ENCODE measurements at regions not wholly inside any gene's neighbourhood (a gene's known extent, or its start where the extent isn't known, plus 50 kb on each side); places are given as distances from the start of the nearest gene placed in this dataset.
"Not testable (repeated sequence)": the region's sequence is repeated elsewhere in the genome, so short reads cannot be mapped to it uniquely, and the experiment has no call there.

DNA sequence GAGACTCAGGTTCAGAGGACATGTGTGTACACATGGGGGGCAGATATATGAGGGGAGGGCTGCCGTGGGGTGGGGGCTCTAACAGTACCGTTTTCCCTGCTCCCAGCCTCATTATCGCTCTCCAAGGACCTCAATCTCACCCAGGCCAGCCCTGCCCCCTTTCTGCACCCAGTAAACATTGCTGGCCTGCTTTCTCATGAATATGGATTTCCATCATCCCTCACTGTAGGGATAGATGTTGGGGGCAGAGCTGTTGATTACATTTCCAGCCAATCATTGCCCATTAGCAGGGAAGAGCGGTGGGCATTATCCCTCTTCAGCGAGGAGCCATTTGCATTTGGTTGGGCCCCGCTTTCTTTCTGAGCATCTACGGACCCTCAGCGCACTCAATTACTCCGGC is 273.8 kb downstream of the RPS6KC1 start:
- no peak for DNase-seq (ENCODE audit: low read depth)

DNA sequence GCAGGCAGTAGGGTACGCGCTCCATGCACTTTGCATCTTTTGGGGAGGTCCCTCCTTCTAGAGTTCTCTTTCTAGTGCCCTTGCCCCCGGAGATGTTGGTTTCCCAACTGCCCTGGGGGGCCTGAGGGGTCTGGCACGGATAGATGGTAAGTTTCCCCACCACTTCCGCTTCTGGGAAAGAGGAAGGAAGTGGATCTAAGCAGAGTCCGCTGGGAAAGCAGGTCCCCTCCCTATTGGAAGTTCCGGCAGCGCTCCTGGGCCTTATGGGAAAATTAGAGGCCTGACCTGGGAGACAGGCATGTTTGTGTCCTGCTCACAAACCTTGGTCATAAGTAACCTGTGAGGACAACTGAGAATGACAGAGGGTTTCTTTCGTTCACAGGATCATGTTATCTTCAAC is 274.4 kb downstream of the RPS6KC1 start:
- no peak for DNase-seq (ENCODE audit: low read depth)

DNA sequence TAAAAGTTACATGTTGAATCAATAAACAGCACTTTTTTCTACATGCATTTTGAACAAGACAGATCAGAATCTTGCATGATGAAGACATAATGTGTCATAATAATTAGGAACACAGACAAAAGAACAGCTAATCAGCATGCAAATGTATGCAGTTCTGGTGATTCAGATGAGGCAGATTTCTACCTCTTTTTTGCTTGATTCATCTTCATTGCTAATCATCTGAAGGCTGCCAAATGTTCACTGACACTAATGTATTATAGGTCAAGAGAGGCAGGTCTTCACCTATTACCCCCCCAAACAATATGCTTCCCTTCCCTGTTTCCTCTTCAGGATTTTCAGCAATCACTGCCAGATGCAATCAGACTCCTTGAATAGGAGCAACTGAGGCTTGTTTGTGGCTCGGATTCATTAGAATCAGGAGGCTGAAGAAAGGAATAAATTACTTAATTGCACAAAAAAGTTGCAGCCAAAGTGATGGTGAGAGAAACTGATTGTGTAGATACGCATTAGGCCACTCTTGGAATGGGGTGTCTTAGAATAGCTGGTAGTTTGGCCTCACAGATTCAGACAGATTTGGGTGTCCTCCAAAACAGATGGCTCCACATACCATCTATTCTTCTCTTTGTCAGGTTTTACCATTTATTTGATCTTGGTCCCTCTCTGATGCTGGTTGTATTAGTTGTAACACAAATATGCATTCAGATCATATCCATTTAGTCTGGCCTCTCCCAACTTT is 275.4 kb downstream of the RPS6KC1 start:
- no peak for DNase-seq (ENCODE audit: low read depth)

DNA sequence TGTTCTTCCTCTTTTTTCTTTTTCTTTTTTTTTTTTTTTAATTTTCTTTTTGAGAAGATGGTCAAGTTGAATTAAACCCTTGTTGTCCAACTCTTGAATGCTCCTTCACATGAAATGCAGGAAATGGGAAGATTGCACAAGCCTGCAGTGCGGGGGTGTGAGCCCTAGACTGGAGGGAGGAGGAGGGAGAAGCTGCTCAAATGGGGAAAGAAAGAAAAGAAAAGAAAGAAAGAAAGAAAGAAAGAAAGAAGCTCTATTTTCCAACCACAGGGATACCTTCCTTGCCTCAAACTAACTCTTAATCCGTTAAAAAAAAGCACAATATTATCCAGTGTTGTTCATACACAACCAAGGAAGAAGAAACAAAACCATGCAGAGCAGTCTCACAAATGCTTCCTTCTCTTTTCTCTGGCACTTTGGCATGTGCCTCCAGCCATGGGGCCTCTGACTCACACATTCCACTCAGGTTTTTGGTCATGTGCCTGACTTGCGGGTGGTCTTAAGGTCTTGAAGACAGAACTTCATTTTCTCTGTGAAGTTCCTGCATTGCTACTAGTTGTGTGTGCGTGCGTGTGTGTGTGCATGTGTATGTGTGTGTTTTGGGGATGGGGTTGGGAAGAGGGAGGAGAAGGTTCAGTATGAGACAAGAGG is 276.1 kb downstream of the RPS6KC1 start:
- peak; percentile 30 for DNase-seq (ENCODE audit: low read depth)

DNA sequence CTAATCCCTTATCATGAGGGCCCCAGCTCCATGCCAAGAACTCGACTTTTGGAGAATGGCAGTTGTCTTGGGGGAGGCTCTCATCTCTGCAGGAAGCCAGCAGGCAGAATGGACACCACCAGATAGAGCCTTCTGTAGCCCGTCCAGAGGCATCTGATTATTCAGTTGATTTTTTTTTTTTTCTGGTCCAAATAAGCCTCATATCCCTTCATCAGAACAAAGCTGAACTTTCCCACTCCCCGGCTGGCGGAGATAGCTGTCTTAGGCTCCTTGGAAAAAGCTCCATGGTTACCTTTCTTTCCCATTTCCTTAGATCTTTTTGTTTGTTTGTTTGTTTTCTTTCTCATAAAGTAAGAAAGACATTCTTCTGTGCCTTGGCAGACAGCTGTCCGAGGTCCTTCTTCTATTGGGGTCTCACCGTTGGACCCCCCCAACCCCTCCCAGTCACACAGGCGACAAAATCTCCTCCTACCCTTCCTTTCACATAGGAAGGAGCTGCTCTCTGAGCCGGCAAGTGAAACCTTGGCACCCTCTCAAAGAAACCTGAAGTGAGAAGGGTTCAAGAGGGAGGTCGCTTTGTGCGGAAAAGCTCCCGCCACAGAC is 278.5 kb downstream of the RPS6KC1 start:
- DNase-seq (ENCODE audit: low read depth) = no peak

DNA sequence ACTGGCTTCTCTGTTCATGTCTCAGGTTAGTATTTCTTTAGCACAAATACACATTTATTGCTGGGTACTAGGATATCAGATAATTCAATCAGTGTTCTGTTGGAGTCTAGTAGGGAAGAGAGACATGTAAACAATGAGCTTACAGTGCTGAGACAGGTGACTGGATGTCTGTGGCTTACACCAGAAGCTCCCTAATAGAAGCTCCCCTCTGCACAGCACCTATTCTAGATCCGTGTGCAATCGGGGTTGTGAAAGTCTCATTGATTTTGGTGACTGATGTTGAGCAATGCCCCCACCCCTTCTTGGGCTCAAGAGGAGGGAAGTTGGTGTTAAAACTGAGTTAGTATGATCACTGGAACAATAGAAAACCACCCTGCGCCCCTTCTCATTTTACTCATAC is 279.2 kb downstream of the RPS6KC1 start:
- no peak for DNase-seq (ENCODE audit: low read depth)

DNA sequence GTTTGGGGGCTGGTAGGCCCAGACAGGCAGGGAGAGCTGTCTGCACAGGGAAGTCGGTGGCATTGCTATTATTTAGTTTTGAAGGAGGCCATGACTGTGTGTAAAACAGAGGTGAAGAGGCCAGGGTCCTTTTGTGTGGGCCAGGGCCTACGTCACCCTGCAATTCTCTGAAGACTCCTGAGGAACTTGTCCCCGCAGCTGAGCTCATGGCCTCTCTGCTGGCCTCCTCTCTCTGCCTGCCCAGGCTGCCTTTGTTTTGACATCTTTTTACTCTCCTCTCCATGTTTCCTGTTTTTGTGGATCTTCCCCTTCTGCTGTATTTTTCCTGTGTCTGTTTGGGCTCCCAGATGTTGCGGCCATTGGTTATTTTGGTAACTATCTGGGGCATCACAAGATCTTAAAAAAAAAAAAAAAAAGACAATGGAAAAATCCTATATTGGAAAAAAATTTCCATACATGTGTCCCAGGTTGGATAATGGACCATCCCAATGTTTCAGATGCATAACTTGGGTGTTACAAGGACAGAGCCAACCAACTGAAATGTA is 280.7 kb downstream of the RPS6KC1 start:
- no peak for DNase-seq (ENCODE audit: low read depth)

DNA sequence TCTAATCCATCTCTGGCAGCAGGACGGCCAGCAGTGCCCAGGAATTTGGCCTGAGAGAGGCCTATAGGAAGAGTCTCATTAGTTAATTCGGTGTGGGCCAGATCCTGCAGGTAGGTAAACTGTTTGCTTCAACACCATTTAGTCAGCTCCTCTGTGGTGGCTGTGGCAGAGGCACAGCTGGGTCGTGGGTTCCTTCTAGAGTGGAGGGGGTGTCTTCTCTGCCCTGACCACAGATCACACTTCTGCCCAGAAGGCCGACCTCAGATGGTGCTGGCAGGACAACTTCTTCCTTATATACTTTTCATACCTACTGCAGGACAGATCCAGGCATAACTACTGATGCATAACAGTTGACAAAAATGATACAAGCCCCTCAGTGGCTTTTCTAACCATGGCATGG is 281.4 kb downstream of the RPS6KC1 start:
- no peak for DNase-seq (ENCODE audit: low read depth)

DNA sequence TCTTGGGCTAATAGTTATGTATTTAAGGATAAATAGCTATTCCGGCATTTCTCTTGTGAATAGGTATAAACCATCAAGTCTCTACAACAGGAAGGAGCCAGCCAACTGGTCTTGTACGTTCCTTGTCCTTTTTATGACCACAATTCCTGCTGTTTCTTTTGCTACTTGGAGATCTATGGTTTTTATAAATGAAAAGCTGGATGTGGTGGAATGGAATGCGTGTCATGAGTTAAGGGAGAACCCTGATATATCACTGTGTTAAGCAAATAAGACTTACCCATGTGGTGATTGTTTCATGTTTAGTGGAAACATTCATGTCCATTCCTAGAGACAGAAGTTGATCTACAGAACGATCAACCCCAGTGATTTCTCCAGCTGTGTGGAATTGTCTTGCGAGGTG is 282.1 kb downstream of the RPS6KC1 start:
- DNase-seq (ENCODE audit: low read depth) = no peak

DNA sequence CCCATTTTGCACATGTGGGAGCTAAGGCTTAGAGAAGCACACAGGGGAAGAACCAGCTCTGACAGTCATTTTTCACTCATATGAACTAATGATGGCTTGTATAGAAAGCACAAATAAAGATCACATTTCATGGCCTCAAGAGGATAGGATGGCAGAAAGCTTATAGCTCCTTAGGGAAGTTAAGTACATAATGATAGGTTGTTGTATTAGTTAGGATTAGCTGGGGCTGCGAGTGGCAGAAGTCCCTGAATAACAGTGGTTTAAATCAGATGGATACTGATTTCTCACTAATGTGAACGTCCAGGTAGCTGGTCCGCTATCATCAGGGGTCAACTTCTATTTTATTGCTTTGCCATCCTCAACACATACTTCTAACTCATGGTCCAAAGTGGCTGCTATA is 284.0 kb downstream of the RPS6KC1 start:
- DNase-seq (ENCODE audit: low read depth) = no peak

DNA sequence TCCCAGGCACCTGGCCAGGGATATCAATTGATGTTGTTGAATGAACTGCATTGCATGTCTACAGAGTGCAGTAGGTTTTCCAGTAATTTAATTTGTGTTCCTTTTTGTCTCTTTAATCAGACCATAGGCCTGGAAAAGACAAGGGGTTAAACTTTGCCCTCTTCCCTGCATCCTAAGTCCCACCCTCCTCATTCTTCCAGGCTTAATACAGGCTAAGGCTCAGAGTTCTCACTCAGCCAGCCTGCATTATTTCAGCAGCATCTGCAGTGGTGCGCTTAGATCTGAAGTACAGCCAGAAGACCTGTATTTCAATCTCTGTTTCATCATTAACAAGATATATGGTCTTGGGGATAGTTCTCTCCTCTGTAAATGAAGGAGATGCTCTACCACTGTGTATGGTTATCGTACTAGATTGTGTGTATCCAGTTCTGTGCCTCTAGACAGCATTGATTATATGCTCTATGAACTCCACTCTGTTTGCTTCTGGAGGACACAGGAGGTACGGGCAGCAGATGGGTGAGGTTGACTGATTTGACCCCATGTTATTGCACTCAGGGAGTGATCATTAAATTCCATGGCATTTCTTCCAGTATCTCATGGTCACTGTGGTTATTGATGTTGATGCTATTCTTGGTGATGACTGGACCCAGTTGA is 286.1 kb downstream of the RPS6KC1 start:
- DNase-seq (ENCODE audit: low read depth) = no peak

DNA sequence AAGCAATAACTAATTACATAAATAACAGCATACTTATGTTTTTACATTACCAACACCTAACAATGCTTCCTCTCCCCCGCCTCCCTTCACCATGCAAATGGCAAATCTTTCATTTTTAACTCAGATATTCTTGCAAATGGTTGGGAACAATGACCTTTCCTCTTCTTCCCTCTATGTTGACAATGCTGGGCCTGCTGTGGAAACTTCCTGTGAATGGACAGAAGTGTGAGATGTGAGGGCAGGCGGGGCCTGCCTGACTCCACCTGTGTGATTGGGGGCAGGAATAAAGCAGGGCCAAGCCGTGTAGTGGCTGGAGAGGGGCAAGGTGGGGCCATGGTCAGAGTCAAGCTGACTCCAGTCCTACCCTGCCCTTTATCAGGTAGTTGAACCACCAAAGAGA is 289.6 kb downstream of the RPS6KC1 start:
- no peak for DNase-seq (ENCODE audit: low read depth)

DNA sequence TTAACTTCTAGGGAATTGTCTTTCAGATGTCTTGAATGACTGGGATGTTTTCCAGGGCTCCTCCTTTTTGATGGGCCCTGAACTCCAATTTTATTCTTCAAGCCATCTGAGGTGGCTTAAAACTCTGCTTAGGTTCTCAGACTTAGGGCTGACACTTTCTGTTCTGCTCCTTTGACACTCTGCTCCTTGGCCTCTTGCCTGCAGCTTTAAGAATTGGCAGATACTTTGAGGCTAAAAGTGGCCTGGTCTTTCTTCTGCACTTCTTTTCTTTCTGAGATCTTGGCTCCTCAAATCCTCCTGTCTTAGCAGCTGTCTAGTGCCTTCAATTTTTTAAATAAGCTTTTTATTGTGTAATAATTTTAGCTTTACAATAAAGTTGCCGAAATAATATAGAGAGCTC is 294.6 kb downstream of the RPS6KC1 start:
- DNase-seq (ENCODE audit: low read depth) = no peak

DNA sequence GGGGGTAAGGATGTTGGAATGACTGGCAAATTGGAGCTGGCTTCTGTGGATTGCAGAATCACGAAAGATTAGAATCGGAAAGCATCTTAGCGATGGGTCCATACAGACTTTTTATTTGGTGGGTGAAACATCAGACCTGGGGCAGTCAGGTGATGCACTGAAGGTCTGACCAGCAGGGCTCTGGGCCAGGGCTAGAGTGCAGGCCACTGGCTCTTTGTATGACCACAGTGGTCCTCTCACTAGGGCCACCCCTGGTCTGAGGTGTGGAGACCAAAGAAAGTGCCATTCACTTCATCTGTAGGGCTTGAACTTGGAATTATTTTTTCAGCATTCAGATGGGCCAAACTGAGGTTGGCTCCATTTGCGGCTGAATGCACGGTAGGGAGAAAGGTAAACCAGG is 306.4 kb downstream of the RPS6KC1 start:
- DNase-seq (ENCODE audit: low read depth) = no peak

DNA sequence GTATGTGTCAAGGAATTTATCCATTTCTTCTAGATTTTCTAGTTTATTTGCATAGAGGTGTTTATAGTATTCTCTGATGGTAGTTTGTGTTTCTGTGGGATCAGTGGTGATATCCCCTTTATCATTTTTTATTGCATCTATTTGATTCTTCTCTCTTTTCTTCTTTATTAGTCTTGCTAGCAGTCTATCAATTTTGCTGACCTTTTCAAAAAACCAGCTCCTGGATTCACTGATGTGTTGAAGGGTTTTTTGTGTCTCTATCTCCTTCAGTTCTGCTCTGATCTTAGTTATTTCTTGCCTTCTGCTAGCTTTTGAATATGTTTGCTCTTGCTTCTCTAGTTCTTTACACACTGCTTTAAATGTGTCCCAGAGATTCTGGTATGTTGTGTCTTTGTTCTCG is 307.3 kb downstream of the RPS6KC1 start:
- not testable (repeated sequence) for DNase-seq (ENCODE audit: low read depth)

DNA sequence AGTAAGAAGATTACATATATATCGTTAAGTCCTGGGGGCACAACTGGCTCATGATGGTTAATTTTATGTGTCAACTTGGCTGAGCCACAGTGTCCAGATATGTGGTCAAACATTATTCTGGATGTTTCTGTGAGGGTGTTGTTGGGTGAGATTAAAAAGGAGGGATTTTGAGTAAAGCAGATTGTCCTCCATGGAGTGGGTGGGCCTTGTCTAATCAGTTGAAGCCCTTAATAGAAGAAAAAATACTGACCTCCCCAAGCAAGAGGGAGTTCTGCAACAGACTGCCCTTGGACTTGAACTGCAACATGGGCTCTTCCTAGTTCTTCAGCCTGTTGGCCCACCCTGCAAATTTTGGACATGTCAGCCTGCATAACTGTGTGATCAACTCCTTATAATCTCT is 311.6 kb downstream of the RPS6KC1 start:
- no peak for DNase-seq (ENCODE audit: low read depth)

DNA sequence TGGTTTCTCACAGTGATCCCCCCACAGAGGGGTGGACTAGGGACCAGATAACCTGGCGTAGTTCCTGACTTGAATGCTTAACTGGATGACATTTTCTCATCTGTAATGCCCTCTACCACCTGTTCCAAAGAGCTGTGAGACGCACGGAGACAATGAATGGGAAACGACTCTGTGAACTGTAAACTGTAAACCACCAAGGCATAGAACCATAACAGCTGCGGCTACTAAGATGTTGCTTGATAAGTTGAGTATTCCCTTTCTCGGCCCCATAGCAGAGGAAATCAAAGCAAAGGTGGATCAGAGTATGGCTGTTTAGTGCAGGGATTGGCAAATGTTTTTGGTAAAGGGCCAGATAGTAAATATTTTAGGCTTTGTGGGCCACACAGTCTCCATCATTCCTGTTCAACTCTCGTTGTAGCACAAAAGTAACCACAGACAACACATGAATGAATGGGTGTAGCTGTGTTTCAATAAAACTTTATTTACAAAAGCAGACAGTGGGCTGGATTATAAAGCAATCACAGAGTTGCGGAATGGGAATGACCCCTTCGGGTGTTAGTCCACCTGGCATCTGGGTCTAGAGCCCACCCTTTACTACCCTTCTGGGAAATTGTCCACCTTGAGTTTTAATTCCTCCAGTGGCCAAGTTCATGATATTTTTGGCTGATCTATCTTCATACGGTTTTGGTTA is 315.2 kb downstream of the RPS6KC1 start:
- DNase-seq (ENCODE audit: low read depth) = no peak

DNA sequence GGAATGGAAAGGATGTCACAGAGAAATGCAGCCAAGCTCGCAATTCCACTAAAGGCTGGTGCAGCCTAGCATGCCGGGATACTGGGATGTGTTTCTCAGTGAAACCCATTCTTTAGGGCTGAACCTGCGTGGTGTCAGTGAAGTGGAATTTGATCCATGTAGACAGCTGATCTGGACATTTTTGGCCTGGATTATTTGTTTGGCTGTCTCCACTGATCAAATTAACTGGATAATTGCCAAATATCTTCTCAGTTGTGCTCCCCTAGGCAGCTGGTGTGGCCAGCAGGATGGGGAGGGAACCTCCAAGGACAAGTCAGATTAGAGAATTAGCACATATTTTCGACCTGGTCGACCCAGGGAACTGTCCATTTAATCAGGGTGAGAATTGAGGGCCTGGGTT is 318.4 kb downstream of the RPS6KC1 start:
- DNase-seq (ENCODE audit: low read depth) = no peak

DNA sequence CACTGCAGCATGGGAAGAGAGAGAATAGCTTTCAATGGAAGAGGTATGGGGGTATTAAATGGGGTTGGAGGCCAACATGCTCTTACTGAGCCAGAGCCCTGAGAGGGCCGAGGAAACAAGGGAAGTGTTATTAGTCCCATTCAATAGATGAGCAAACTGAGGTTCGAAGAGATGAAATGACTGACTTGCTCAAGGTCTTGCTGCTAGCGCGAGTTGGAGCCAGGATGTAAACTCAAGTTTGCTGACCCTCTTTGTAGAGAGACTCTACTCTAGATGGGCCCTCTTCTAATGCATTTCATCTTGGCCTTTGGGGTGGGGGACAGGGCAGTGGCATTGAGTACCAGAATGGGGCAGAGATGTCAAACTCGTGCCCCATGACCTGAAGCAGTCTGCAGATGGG is 319.5 kb downstream of the RPS6KC1 start:
- no peak for DNase-seq (ENCODE audit: low read depth)

DNA sequence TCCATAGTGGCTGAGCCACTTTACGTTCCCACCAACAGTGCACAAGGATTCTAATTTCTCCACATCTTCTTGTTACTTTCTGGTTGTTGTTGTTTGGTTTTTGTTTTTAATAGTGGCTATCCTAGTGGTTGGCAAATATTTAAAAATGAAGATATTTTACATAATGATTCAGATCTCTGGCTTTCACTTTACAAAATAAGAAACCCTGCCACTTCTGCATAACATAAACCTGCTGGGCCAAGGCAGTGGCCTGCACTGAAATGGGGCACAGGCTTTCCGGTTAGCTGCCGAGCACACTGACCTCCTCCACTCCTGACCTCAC is 320.4 kb downstream of the RPS6KC1 start:
- no peak for DNase-seq (ENCODE audit: low read depth)

DNA sequence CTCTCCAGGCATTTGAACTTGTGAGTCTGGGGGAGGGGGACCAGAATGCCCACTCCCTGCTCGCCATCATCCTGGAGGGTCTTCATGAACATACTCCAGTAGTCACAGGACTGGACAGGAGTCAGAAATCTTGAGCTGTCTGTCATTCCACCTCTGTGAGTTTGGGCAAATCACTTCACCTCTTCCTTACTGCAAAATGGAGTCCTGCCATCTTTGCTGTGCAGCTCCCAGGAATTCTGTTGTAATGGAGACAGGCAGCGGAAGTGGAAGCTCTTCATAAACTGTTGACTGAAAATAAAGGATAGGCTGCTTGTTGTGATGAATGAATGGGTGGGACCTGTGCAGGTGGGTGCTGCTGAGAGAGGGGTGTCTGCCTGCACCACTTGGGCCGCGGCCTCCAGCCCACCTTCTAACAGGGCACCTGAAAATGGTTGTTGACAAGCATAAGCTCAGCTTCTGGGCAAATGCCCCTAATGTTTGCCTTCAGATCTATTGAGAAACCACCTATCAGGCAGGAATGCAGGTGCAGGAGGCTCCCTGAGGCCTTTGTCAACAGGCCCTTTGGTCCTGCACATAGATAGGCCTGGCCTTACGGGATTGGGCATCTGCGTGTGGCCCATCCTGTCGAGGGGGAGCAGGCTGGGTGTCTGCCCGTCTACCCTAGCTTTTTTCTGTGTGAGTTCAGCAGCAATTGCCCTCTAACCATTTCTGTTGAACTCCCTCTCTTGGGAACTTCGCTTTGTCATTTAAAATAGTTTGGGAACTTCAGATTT is 321.0 kb downstream of the RPS6KC1 start:
- DNase-seq (ENCODE audit: low read depth) = no peak

DNA sequence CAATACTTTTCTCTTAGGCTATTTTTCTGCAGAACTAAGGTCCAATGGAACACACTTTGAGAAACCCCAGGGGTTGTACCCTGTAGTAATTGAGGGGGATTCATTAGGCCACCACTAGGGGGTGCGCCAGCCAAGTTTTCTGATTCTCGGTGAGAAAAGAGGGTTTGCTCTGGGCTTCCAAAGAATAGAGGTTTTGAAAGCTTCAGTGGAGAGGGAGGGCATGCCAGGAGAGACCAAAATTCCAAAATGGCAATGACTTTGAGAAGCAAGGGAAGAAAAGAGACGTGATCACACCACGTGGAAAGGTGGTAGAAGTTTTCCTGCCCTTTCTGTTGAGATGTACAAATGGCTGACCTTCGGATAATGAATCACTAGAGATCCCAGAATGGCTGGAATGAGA is 323.3 kb downstream of the RPS6KC1 start:
- DNase-seq (ENCODE audit: low read depth) = peak; percentile 9
